ENCODE measurements at regions not wholly inside any gene's neighbourhood (a gene's known extent, or its start where the extent isn't known, plus 50 kb on each side); places are given as distances from the start of the nearest gene placed in this dataset.
"Not testable (repeated sequence)": the region's sequence is repeated elsewhere in the genome, so short reads cannot be mapped to it uniquely, and the experiment has no call there.

- no peak for DNase-seq
Observed at GRCh38 chr22:34763496-34763895, 302.5 kb upstream of the ISX start.

- DNase-seq: peak; percentile 28
Observed at GRCh38 chr22:34765115-34765514, 300.8 kb upstream of the ISX start.

GRCh38 chr22:34769361-34769760, 296.6 kb upstream of the ISX start:
- no peak for DNase-seq

DNA sequence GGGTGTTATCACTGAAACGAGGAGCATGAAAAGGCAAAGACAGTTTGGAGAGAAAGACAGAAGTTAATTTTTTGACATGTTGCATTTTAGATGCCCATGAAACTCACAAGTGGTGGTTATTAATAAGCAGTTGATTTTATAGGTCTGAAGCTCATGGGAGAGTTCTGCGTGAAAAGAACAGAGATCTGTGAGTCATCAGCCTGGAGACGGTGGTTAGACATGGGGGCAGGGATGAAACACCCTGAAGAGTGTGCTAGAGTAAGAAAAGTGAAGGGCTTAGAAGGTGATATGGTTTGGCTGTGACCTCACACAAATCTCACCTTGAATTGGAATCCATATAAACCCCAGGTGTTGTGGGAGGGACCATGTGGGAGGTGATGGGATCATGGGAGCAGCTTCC, 289.1 kb upstream of the ISX start:
- DNase-seq: no peak

GRCh38 chr22:34781681-34782080, 284.3 kb upstream of the ISX start:
- DNase-seq: no peak

DNA sequence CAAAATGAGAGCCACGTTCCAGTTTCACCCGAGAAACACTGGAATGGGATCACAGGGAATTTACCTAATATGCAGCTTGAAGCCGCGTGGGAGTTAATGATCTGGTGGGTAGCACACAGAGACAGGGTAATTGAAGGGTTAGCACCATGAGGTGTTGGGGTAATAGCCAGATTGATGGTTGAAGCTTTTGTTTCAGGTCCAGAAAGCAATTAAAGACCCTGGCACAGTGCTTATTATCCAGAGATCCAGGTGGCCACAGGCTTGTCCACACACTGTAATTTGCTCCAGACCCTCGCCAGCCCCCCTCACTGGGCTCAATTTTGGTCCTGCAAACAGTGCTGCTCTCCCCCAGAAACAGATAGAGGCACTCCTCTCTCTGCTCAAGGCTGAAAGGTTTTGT, 282.5 kb upstream of the ISX start:
- no peak for DNase-seq

DNA sequence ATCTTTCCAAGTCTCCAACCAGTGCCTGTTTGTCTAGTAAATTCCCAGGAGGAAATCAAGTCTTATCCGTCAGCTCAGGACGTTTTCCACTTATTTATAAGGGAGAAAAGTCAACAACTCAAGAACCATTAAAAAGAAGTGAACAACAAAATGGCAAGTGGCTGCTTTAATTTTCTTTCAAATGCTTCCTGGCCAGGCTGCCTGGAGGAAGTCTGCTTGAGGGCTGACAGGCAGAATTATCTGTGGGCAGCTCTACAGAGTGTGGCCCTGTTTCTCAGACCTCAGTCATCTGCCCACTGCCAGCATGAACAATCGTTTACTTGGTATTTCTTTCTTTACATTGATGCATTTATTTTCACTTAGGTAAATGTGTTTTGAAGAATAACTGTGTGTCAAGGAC, 281.9 kb upstream of the ISX start:
- DNase-seq: no peak

- DNase-seq: no peak
Observed at GRCh38 chr22:34797826-34798225, 268.1 kb upstream of the ISX start.

GRCh38 chr22:34798605-34799004, 267.4 kb upstream of the ISX start:
- DNase-seq: no peak

- DNase-seq: no peak
Observed at GRCh38 chr22:34800260-34800980, 265.5 kb upstream of the ISX start.

DNA sequence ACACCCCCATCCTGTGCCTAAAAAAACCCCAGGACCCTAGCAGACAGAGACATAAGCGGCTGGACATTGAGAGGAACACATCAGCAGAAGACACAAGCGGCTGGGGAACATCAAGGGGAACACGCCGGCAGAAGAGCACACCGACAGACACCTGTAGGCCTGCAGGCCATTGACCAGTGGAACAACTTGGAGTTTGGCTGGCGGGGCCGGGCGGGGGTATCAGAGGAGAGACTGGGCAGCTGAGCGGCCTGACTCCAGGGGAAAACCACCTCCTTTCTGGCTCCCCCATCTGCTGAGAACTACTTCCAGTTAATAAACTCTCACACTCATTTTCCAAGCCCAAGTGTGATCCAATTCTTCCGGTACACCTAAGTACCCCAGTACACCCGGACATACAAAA, 264.7 kb upstream of the ISX start:
- DNase-seq: no peak

DNA sequence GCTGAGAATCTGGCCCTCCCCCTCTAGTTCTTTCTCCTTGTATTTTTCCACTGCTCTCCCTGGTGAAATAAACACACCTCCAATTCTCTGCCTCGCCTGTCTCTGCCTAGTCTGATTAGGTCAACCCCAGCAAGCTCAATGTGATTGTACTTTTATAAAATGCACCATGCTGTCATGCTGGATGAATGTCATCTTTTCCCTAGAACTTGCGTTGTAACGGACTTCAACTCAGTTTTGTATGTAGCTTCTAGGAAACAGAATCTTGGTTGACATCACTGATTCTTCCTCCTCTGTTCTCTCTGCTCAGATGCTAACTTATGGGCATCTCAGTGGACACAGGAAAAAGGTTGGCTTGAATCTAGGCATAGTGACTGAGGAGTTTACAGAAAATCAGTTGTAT, 261.9 kb upstream of the ISX start:
- DNase-seq: no peak

GRCh38 chr22:34804604-34805003, 261.4 kb upstream of the ISX start:
- DNase-seq: peak; percentile 2

DNA sequence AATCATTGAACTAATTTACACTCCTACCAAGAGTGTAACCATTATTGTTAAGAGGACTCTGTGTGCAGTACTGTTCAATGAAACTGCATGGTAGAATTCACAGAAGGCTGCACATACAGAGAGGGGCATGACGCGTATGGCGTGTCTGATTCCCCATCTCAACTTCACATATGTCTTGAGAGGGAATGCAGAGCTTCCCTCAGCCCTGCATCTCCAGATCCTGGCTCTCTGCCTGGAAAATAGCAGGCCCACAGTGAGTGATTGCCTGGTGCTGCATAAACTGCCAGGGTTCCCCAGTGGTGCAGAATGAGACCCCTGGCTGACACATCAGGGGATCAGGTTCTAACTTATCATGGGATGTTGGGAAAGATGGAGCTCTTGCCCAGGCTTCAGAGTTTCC, 260.2 kb upstream of the ISX start:
- no peak for DNase-seq

DNA sequence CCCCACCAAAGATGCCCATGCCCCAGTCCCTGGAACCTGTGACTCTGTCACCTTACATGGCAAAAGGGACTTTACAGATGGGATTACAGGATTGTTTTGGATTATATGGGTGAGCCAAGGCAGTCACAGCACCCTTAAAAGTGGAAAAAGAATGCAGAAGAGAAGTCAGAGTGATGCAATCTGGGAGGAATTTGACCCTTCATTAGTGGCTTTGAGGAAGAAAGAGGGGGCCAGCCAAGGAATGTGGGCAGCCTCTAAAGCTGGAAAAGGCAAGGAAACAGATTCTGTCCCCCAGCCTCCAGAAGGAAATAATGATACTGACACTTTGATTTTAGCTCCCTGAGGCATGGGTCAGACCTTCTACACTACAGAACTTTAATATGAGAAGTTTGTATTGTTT, 257.3 kb upstream of the ISX start:
- no peak for DNase-seq

DNA sequence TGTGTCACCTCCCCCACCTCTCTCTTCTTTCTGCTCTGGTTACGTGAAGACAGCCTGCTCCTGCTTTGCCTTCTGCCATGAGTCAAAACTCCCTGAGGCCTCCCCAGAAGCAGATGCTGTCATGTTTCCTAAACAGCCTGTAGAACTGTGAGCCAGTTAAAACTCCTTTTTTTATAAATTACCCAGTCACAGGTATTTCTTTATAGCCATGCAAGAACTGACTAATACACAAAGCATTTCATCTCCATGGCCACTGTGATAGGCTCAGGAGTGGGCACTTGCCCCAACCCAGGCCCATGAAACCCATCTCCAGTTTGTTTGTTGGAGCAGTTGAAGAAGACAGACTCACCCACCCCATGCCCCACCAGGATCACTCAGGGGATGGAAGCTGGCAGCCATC, 253.3 kb upstream of the ISX start:
- DNase-seq: no peak

- DNase-seq: no peak
Observed at GRCh38 chr22:34814260-34815025, 251.5 kb upstream of the ISX start.

GRCh38 chr22:34829485-34829884, 236.5 kb upstream of the ISX start:
- no peak for DNase-seq

GRCh38 chr22:34834059-34834458, 231.9 kb upstream of the ISX start:
- no peak for DNase-seq

- DNase-seq: not testable (repeated sequence)
Observed at GRCh38 chr22:34834541-34834940, 231.4 kb upstream of the ISX start.

DNA sequence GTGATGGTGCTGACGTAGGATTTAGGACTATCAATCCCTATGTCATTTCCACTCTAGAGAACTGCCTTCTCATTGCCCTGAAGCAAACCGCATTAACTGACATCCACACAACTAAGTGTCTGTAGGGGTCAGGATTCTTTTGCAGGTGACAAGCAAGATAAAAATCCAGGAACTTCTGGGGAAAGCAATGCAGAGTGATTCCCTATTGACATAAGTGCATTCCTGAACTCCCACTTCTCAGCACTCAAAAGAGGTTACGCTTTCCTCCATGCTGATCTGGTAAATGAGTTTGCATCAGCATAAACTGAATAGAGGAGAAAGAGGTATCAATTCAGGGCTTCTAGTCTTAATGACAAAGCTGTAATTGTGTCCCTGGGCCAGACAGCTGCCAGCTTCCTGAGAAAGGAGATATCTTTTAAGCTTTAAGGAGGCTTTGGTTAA, 224.6 kb upstream of the ISX start:
- DNase-seq: no peak

- DNase-seq: no peak
Observed at GRCh38 chr22:34841911-34842310, 224.0 kb upstream of the ISX start.

- DNase-seq: no peak
Observed at GRCh38 chr22:34842630-34843029, 223.3 kb upstream of the ISX start.

DNA sequence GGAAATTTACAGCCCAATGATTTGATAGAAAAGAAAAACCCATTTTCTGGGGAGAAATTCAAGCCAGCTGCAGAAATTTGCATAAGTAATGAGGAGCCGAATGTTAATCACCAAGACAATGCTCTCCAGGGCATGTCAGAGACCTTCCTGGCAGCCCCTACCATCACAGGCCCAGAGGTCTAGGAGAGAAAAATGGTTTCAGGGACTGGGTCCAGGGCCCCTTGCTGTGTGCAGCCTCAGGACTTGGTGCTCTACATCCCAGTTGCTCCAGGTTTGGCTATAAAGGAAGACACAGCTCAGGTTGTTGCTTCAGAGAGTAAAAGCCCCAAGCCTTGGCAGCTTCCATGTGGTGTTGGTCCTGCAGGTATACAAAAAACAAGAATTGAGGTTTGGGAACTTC, 222.2 kb upstream of the ISX start:
- DNase-seq: not testable (repeated sequence)

DNA sequence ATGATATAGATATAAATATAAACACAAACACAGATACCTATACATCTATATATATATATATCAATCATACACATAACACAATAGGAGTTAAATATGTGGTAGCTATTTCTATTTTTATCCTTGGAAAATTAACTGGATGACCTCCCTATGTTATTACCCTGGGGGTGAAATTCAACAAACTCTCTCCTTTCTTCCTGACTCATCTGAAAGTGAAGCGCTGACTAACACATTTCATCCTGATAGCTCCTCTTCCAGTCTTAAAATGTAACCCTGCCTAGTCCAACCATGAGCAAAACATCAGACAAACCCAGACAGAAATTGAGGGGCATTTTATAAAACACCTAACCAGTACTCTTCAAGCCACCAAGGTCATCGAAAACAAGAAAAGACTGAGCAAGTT, 220.6 kb upstream of the ISX start:
- no peak for DNase-seq
